Caco-2 (cell line): ENCODE measurements at regions not wholly inside any gene's neighbourhood (a gene's known extent, or its start where the extent isn't known, plus 50 kb on each side); places are given as distances from the start of the nearest gene placed in this dataset.

Experiments used
- BruUV-seq: library from RNA; stranded (reverse); fragments of 400-500 nt; replicated peaks from 2 replicates; lab custom pipeline; 2021; lab: Mats Ljungman, UMichigan
- CTCF ChIA-PET: fragments of 300-600 bp; sonication (Branson Sonifier 250); formaldehyde crosslinking; loops from one replicate; lab custom pipeline; 2022; ENCODE audit warnings: antibody characterized with exemption; lab: Charles Lee
- POLR2A ChIA-PET: fragments of 300-600 bp; sonication (Branson Sonifier 250); formaldehyde crosslinking; loops from one replicate; lab custom pipeline; 2022; ENCODE audit warnings: antibody characterized with exemption; lab: Charles Lee
- DNase-seq, 2 experiments: peaks; one replicate each; pipeline versions ENCODE4 v3.0.0 to v3.0.0-alpha.2; 2020 to 2022
- H3K27me3 ChIP-seq: replicated peaks from 2 replicates; pipeline ENCODE4 v1.6.0; 2011; ENCODE audit warnings: low read length; ENCODE audit not compliant: control insufficient read depth, insufficient read depth
- H3K36me3 ChIP-seq: 2 replicates; pipeline ENCODE4 v1.5.1; 2011; ENCODE audit warnings: low read length; ENCODE audit not compliant: control insufficient read depth, insufficient read depth
- H3K4me1 ChIP-seq: fragments of 250-450 bp; sonication (Bioruptor Pico); 2 replicates; pipeline ENCODE4 v1.5.1; 2020; ENCODE audit warnings: mild to moderate bottlenecking
- H3K4me3 ChIP-seq: 2 replicates; pipeline ENCODE4 v1.5.1; 2011; ENCODE audit warnings: low read depth, mild to moderate bottlenecking, control low read depth, low read length
- H3K9me3 ChIP-seq: fragments of 250-450 bp; sonication (Bioruptor Pico); 2 replicates; pipeline ENCODE4 v1.5.1; 2020; ENCODE audit warnings: mild to moderate bottlenecking, moderate library complexity
- H3K27ac Mint-ChIP-seq: one replicate; pipeline ENCODE4 v1.8.0; 2022; ENCODE audit warnings: mixed read lengths; ENCODE audit not compliant: unreplicated experiment
- H3K27me3 Mint-ChIP-seq: one replicate; pipeline ENCODE4 v1.8.0; 2022; ENCODE audit warnings: mixed read lengths; ENCODE audit not compliant: insufficient read depth, unreplicated experiment
- H3K36me3 Mint-ChIP-seq: one replicate; pipeline ENCODE4 v1.8.0; 2022; ENCODE audit warnings: mild to moderate bottlenecking, mixed read lengths; ENCODE audit not compliant: insufficient read depth, unreplicated experiment
- H3K4me1 Mint-ChIP-seq: one replicate; pipeline ENCODE4 v1.8.0; 2022; ENCODE audit warnings: low read depth, mixed read lengths; ENCODE audit not compliant: unreplicated experiment
- H3K4me3 Mint-ChIP-seq: one replicate; pipeline ENCODE4 v1.8.0; 2022; ENCODE audit warnings: mild to moderate bottlenecking, moderate library complexity, mixed read lengths; ENCODE audit not compliant: unreplicated experiment
- H3K9me3 Mint-ChIP-seq: one replicate; pipeline ENCODE4 v1.8.0; 2022; ENCODE audit warnings: mixed read lengths; ENCODE audit not compliant: unreplicated experiment
- CTCF ChIP-seq, 2 experiments: fragments of 200-600 bp in 1 of 2; IDR thresholded peaks; 1 replicate in 1 of 2; 2 replicates in 1 of 2; pipeline versions ENCODE4 v1.5.1 to v1.8.0; 2011 to 2022; ENCODE audit warnings: antibody characterized with exemption in 1 of 2, control low read depth in 1 of 2, inconsistent platforms in 1 of 2, low read depth in 1 of 2, low read length in 1 of 2, mild to moderate bottlenecking in 1 of 2, moderate library complexity in 1 of 2; ENCODE audit not compliant: insufficient read depth in 1 of 2, severe bottlenecking in 1 of 2, unreplicated experiment in 1 of 2
- intact Hi-C: fragments of 100-400 bp; cut with micrococcal nuclease; formaldehyde crosslinking; loops from one replicate; pipeline ENCODE4 v1.10.0; 2022; ENCODE audit not compliant: unreplicated experiment

- Mint-ChIP-seq H3K4me1 (no peaks in the 10 kb centered on the region), H3K27me3 (no peaks in the 10 kb centered on the region), H3K4me3 (no peak overlapping the region), H3K27ac (no peak overlapping the region), H3K36me3 (no peaks in the 10 kb centered on the region), H3K9me3 (peaks cover 9% of the 10 kb centered on the region)
- no TSS peak for BruUV-seq
- no peak for TF ChIP-seq CTCF (IDR thresholded peaks at IDR 0.05; ENCODE audit: insufficient read depth in 1 of 2, low read depth in 1 of 2, low read length in 1 of 2, severe bottlenecking in 1 of 2, unreplicated experiment in 1 of 2)
- H3K36me3 ChIP-seq = no peaks in the 10 kb centered on the region
- no peaks in the 10 kb centered on the region for H3K9me3 ChIP-seq
- no peak overlapping the region for H3K4me3 ChIP-seq
- CTCF ChIA-PET = no interaction called here
- intact Hi-C loops = no loop called here
- POLR2A ChIA-PET = no interaction called here
- H3K4me1 ChIP-seq = no peaks in the 10 kb centered on the region
- DNase-seq = no peak
- no peaks in the 10 kb centered on the region for H3K27me3 ChIP-seq
Observed at GRCh38 chr5:96288166-96288844, 144.7 kb downstream of the PCSK1 start.

- H3K9me3 Mint-ChIP-seq = peaks cover 9% of the 10 kb centered on the region
- no peaks in the 10 kb centered on the region for H3K4me1 Mint-ChIP-seq
- ChIA-PET POLR2A (no interaction called here), CTCF (no interaction called here)
- H3K9me3 ChIP-seq = no peaks in the 10 kb centered on the region
- TF ChIP-seq CTCF (IDR thresholded peaks at IDR 0.05; ENCODE audit: insufficient read depth in 1 of 2, low read depth in 1 of 2, low read length in 1 of 2, severe bottlenecking in 1 of 2, unreplicated experiment in 1 of 2) = no peak
- DNase-seq = no peak
- intact Hi-C loops = no loop called here
- H3K36me3 Mint-ChIP-seq = no peaks in the 10 kb centered on the region
- H3K36me3 ChIP-seq = no peaks in the 10 kb centered on the region
- H3K4me3 Mint-ChIP-seq = no peak overlapping the region
- no peaks in the 10 kb centered on the region for H3K4me1 ChIP-seq
- H3K4me3 ChIP-seq = no peak overlapping the region
- no peaks in the 10 kb centered on the region for H3K27me3 Mint-ChIP-seq
- no peak overlapping the region for H3K27ac Mint-ChIP-seq
- no TSS peak for BruUV-seq
- H3K27me3 ChIP-seq = no peaks in the 10 kb centered on the region
Observed at GRCh38 chr5:96287136-96287535, 145.9 kb downstream of the PCSK1 start.

GRCh38 chr5:96285823-96286222 lies 147.2 kb downstream of the PCSK1 start:
- Mint-ChIP-seq H3K27ac (no peak overlapping the region), H3K27me3 (no peaks in the 10 kb centered on the region), H3K9me3 (peaks cover 9% of the 10 kb centered on the region), H3K4me3 (no peak overlapping the region), H3K4me1 (no peaks in the 10 kb centered on the region), H3K36me3 (no peaks in the 10 kb centered on the region)
- ChIA-PET POLR2A (no interaction called here), CTCF (no interaction called here)
- no peaks in the 10 kb centered on the region for H3K27me3 ChIP-seq
- H3K4me3 ChIP-seq = no peak overlapping the region
- H3K4me1 ChIP-seq = no peaks in the 10 kb centered on the region
- no peak for TF ChIP-seq CTCF (IDR thresholded peaks at IDR 0.05; ENCODE audit: insufficient read depth in 1 of 2, low read depth in 1 of 2, low read length in 1 of 2, severe bottlenecking in 1 of 2, unreplicated experiment in 1 of 2)
- H3K36me3 ChIP-seq = no peaks in the 10 kb centered on the region
- BruUV-seq = no TSS peak
- intact Hi-C loops = no loop called here
- no peaks in the 10 kb centered on the region for H3K9me3 ChIP-seq
- no peak for DNase-seq
